Colon (tissue), 2 donors: ENCODE measurements at regions not wholly inside any gene's neighbourhood (a gene's known extent, or its start where the extent isn't known, plus 50 kb on each side); places are given as distances from the start of the nearest gene placed in this dataset.
"Not testable (repeated sequence)": the region's sequence is repeated elsewhere in the genome, so short reads cannot be mapped to it uniquely, and the experiment has no call there.

Experiments used
- FAIRE-seq: peaks from 2 replicates; lab custom pipeline; 2012; peaks lifted over from hg19 to GRCh38; lab: Jason Lieb, UNC
- donor health status: control.
- donor health status: control.

DNA sequence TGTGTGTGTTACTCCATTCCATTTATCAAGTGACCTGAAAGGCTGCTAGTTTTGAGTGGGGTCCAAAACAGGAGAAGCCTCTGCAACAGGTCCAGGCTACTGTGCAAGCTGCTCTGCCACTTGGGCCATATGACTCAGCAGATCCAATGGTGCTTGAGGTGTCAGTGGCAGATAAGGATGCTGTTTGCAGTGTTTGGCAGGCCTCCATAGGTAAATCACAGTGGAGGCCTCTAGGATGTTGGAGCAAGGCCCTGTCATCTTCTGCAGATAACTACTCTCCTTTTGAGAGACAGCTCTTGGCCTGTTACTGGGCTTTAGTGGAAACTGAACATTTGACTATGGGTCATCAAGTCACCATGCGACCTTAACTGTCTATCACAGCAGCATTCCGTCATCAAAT is 52.3 kb upstream of the SMARCAD1 start:
- not testable (repeated sequence) for FAIRE-seq

DNA sequence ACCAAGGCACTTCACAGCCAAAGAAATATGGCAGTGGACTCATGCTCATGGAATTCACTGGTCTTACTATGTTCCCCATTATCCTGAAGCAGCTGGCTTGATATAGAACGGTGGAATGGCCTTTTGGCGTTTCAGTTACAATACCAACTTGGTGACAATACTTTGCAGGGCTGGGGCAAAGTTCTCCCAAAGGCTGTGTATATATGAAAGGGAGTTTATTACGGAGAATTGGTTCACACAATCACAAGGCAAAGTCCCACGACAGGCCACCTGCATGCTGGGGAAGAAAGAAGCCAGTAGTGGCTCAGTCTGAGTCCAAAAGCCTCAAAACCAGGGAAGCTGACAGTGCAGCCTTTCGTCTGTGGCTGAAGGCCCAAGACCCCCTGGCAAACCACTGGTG is 50.8 kb upstream of the SMARCAD1 start:
- FAIRE-seq = no peak
